ENCODE measurements at regions not wholly inside any gene's neighbourhood (a gene's known extent, or its start where the extent isn't known, plus 50 kb on each side); places are given as distances from the start of the nearest gene placed in this dataset.
"Not testable (repeated sequence)": the region's sequence is repeated elsewhere in the genome, so short reads cannot be mapped to it uniquely, and the experiment has no call there.

GRCh38 chr1:88593358-88593757 lies 90.7 kb upstream of the PKN2 start:
- DNase-seq: no peak
- H3K27me3 ChIP-seq (replicated peaks; ENCODE audit: insufficient read depth, low read length): no peaks in the 10 kb centered on the region
- H3F3A ChIP-seq (ENCODE audit: insufficient read depth, low read length): no peaks in the 10 kb centered on the region
- no peak overlapping the region for H3K27ac ChIP-seq (ENCODE audit: low read length)
- no peaks in the 10 kb centered on the region for H3K9me2 ChIP-seq (replicated peaks; ENCODE audit: insufficient read depth, low read length)
- no peak overlapping the region for H3K9ac ChIP-seq (ENCODE audit: low read length)
- H3K4me3 ChIP-seq (ENCODE audit: low read length): no peak overlapping the region
- H3K9me3 ChIP-seq (replicated peaks; ENCODE audit: insufficient read depth, low read length): no peaks in the 10 kb centered on the region
- H3K4me1 ChIP-seq (ENCODE audit: low read length): no peaks in the 10 kb centered on the region
- H3K79me2 ChIP-seq (ENCODE audit: low read length): no peaks in the 10 kb centered on the region
- TF ChIP-seq CTCF (IDR thresholded peaks at IDR 0.05; ENCODE audit: low read length): no peak
- no peak for TF ChIP-seq EZH2phosphoT487 (IDR thresholded peaks at IDR 0.05; ENCODE audit: low read length)
- TF ChIP-seq EZH2 (optimal IDR thresholded peaks at IDR 0.05; ENCODE audit: low read depth, low read length): no peak
- no peaks in the 10 kb centered on the region for H4K20me1 ChIP-seq (ENCODE audit: insufficient read depth, low read length)
- no peak overlapping the region for H2AFZ ChIP-seq (ENCODE audit: low read length)
- no peak overlapping the region for H3K4me2 ChIP-seq (ENCODE audit: low read depth, low read length)
- no peaks in the 10 kb centered on the region for H3K36me3 ChIP-seq (replicated peaks; ENCODE audit: insufficient read depth, low read length)

- no peaks in the 10 kb centered on the region for H3K9me3 ChIP-seq (replicated peaks; ENCODE audit: insufficient read depth, low read length)
- H2AFZ ChIP-seq (ENCODE audit: low read length): 0 out of 2 replicates have a peak overlapping the region, but pooled peaks have one; percentile 5
- peak; percentile 50 for DNase-seq
- no peaks in the 10 kb centered on the region for H3K9me2 ChIP-seq (replicated peaks; ENCODE audit: insufficient read depth, low read length)
- H3K27me3 ChIP-seq (replicated peaks; ENCODE audit: insufficient read depth, low read length): no peaks in the 10 kb centered on the region
- TF ChIP-seq EZH2 (optimal IDR thresholded peaks at IDR 0.05; ENCODE audit: low read depth, low read length) (no peak), CTCF (IDR thresholded peaks at IDR 0.05; ENCODE audit: low read length) (peak; percentile 72), EZH2phosphoT487 (IDR thresholded peaks at IDR 0.05; ENCODE audit: low read length) (no peak)
- H3F3A ChIP-seq (ENCODE audit: insufficient read depth, low read length): no peaks in the 10 kb centered on the region
- H3K79me2 ChIP-seq (ENCODE audit: low read length): no peaks in the 10 kb centered on the region
- H3K9ac ChIP-seq (ENCODE audit: low read length): no peak overlapping the region
- H3K4me2 ChIP-seq (ENCODE audit: low read depth, low read length): no peak overlapping the region
- H3K4me3 ChIP-seq (ENCODE audit: low read length): no peak overlapping the region
- no peaks in the 10 kb centered on the region for H3K36me3 ChIP-seq (replicated peaks; ENCODE audit: insufficient read depth, low read length)
- no peak overlapping the region for H3K27ac ChIP-seq (ENCODE audit: low read length)
- H4K20me1 ChIP-seq (ENCODE audit: insufficient read depth, low read length): no peaks in the 10 kb centered on the region
- no peaks in the 10 kb centered on the region for H3K4me1 ChIP-seq (ENCODE audit: low read length)
Measured at GRCh38 chr1:88595355-88596002, 88.6 kb upstream of the PKN2 start.

GRCh38 chr1:88597973-88598372 lies 86.1 kb upstream of the PKN2 start:
- not testable (repeated sequence) for DNase-seq; H3K9me3 ChIP-seq (replicated peaks; ENCODE audit: insufficient read depth, low read length); H3K4me1 ChIP-seq (ENCODE audit: low read length); H3K27me3 ChIP-seq (replicated peaks; ENCODE audit: insufficient read depth, low read length); H3K27ac ChIP-seq (ENCODE audit: low read length); H3K36me3 ChIP-seq (replicated peaks; ENCODE audit: insufficient read depth, low read length); H4K20me1 ChIP-seq (ENCODE audit: insufficient read depth, low read length); H3K4me2 ChIP-seq (ENCODE audit: low read depth, low read length); H3K9me2 ChIP-seq (replicated peaks; ENCODE audit: insufficient read depth, low read length); H2AFZ ChIP-seq (ENCODE audit: low read length); H3K4me3 ChIP-seq (ENCODE audit: low read length); H3K9ac ChIP-seq (ENCODE audit: low read length); H3F3A ChIP-seq (ENCODE audit: insufficient read depth, low read length); H3K79me2 ChIP-seq (ENCODE audit: low read length)

GRCh38 chr1:88608139-88608943 lies 75.7 kb upstream of the PKN2 start:
- Histone ChIP-seq H3K27ac (ENCODE audit: low read length) (no peak overlapping the region), H3K4me3 (ENCODE audit: low read length) (no peak overlapping the region), H3K4me1 (ENCODE audit: low read length) (no peaks in the 10 kb centered on the region), H3K9me3 (replicated peaks; ENCODE audit: insufficient read depth, low read length) (no peaks in the 10 kb centered on the region), H3K27me3 (replicated peaks; ENCODE audit: insufficient read depth, low read length) (no peaks in the 10 kb centered on the region), H3K9me2 (replicated peaks; ENCODE audit: insufficient read depth, low read length) (no peaks in the 10 kb centered on the region), H3K36me3 (replicated peaks; ENCODE audit: insufficient read depth, low read length) (no peaks in the 10 kb centered on the region), H3K4me2 (ENCODE audit: low read depth, low read length) (peak overlapping the region; percentile 23; the same call in 1 of the 2 replicates), H3K79me2 (ENCODE audit: low read length) (no peaks in the 10 kb centered on the region), H3F3A (ENCODE audit: insufficient read depth, low read length) (no peaks in the 10 kb centered on the region), H3K9ac (ENCODE audit: low read length) (no peak overlapping the region), H4K20me1 (ENCODE audit: insufficient read depth, low read length) (no peaks in the 10 kb centered on the region), H2AFZ (ENCODE audit: low read length) (no peak overlapping the region)
- TF ChIP-seq EZH2phosphoT487 (IDR thresholded peaks at IDR 0.05; ENCODE audit: low read length): no peak
- peak; percentile 68 for TF ChIP-seq CTCF (IDR thresholded peaks at IDR 0.05; ENCODE audit: low read length)
- DNase-seq: peak; percentile 51
